HEK293T (cell line): ENCODE measurements at regions not wholly inside any gene's neighbourhood (a gene's known extent, or its start where the extent isn't known, plus 50 kb on each side); places are given as distances from the start of the nearest gene placed in this dataset.

Source experiments
- FOXM1 ChIP-seq: fragments of 450-650 bp; IDR thresholded peaks from 2 replicates; pipeline ENCODE4 v1.6.1; 2017; ENCODE audit warnings: mild to moderate bottlenecking, borderline replicate concordance
- SP1 ChIP-seq: fragments of 450-650 bp; IDR thresholded peaks from 2 replicates; pipeline ENCODE4 v1.6.1; 2017
- TARDBP ChIP-seq: fragments of 450-650 bp; IDR thresholded peaks from 2 replicates; pipeline ENCODE4 v1.6.1; 2016
- TF ChIP-seq, protein P1 (sequence below): fragments of 450-650 bp; IDR thresholded peaks from 2 replicates; pipeline ENCODE4 v1.6.1; 2016

DNA sequence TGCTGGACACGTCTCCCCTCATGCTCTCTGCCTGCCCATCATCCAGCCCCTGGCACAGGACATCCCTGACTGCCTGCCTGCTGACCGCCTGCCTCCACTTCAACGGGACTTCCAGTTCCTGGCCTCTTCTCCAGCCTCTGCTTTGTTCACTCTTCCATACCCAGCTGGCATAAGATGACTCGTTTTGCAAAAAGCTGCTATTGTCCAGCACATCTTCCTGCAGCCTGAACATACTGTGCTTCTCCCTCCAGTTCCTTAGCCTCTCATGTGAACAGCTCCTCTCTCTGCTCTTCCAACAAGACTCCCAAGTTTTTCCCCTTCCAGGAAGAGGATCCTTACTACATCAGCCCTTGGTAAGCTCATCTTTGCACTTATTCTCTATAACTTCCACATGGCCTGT, 62.4 kb upstream of the SKOR2 start:
- TF ChIP-seq, protein P1, sequence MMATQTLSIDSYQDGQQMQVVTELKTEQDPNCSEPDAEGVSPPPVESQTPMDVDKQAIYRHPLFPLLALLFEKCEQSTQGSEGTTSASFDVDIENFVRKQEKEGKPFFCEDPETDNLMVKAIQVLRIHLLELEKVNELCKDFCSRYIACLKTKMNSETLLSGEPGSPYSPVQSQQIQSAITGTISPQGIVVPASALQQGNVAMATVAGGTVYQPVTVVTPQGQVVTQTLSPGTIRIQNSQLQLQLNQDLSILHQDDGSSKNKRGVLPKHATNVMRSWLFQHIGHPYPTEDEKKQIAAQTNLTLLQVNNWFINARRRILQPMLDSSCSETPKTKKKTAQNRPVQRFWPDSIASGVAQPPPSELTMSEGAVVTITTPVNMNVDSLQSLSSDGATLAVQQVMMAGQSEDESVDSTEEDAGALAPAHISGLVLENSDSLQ = no peak
- TF ChIP-seq SP1 = no peak
- no peak for TF ChIP-seq TARDBP
- TF ChIP-seq FOXM1 = no peak
